ENCODE measurements at regions not wholly inside any gene's neighbourhood (a gene's known extent, or its start where the extent isn't known, plus 50 kb on each side); places are given as distances from the start of the nearest gene placed in this dataset.

DNA sequence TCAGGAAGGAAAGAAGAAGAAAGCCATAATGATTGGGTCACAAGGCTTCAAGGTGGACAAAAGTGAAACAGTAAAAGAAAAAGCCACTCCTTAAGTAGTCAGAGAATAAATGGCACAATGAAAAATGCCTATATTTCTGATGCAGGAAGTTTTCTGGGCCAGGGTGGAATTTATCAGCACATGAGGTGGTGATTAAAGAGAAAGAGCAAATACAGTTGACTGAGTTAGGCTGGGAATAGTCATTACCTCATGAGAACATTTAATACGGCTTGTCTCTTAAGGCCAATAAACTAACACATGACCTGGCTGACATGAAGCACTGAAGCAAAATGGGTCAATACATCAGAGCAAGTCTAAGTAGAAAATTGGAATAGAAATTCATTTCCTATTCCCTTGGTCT, 499.7 kb downstream of the TMTC2 start:
- in situ Hi-C loops (cut with HindIII; ENCODE audit: low sequenced_read_pairs): no loop called here
- no peak for DNase-seq (ENCODE audit: low read depth)
- TF ChIP-seq, protein P1, sequence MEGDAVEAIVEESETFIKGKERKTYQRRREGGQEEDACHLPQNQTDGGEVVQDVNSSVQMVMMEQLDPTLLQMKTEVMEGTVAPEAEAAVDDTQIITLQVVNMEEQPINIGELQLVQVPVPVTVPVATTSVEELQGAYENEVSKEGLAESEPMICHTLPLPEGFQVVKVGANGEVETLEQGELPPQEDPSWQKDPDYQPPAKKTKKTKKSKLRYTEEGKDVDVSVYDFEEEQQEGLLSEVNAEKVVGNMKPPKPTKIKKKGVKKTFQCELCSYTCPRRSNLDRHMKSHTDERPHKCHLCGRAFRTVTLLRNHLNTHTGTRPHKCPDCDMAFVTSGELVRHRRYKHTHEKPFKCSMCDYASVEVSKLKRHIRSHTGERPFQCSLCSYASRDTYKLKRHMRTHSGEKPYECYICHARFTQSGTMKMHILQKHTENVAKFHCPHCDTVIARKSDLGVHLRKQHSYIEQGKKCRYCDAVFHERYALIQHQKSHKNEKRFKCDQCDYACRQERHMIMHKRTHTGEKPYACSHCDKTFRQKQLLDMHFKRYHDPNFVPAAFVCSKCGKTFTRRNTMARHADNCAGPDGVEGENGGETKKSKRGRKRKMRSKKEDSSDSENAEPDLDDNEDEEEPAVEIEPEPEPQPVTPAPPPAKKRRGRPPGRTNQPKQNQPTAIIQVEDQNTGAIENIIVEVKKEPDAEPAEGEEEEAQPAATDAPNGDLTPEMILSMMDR (IDR thresholded peaks at IDR 0.05; ENCODE audit: low read depth, low read length, missing control alignments): no peak
- H3K4me3 ChIP-seq (ENCODE audit: low read depth, low read length): no peak overlapping the region

DNA sequence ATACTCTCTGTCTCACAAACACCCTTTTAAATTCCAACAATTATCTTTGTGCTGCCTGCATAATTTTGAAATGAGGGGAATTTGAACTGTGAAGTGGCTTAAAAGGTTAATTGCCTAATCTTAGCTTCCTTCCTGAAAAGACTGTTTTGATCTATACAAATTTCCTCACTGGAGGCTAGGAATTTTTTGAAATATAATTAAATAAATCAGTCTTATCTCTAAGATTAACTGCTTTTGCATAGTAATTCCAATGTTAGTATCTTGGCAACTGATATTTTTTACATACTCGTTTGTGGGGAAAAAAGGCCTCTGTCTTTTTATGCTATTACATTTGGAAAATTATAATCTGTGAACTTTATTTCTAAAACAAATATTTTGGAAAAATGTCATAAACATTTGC, 498.5 kb downstream of the TMTC2 start:
- DNase-seq (ENCODE audit: low read depth): no peak
- H3K4me3 ChIP-seq (ENCODE audit: low read depth, low read length): no peak overlapping the region
- TF ChIP-seq, protein P1 (IDR thresholded peaks at IDR 0.05; ENCODE audit: low read depth, low read length, missing control alignments): no peak
- in situ Hi-C loops (cut with HindIII; ENCODE audit: low sequenced_read_pairs): no loop called here

All from astrocyte of the cerebellum (primary cell).